WTC11 (cell line): ENCODE measurements at regions not wholly inside any gene's neighbourhood (a gene's known extent, or its start where the extent isn't known, plus 50 kb on each side); places are given as distances from the start of the nearest gene placed in this dataset.

Experiments
- ATAC-seq: fragments of 200-7000 bp; cut with Tn5 transposase; 2 replicates; pipeline ENCODE4 v1.10.0; 2021; ENCODE audit warnings: mild to moderate bottlenecking, moderate library complexity
- CTCF ChIA-PET: fragments of 300-600 bp; sonication (Branson Sonifier 250); formaldehyde crosslinking; loops from one replicate; lab custom pipeline; 2021; ENCODE audit warnings: antibody characterized with exemption; lab: Charles Lee
- POLR2A ChIA-PET: fragments of 350-600 bp; sonication (Branson Sonifier 250); formaldehyde crosslinking; loops from one replicate; lab custom pipeline; 2021; ENCODE audit warnings: antibody characterized with exemption; lab: Charles Lee
- DNase-seq: peaks from one replicate; pipeline ENCODE4 v3.0.0; 2021; ENCODE audit warnings: low spot score
- H3K27ac Mint-ChIP-seq: 2 replicates; pipeline ENCODE4 v1.8.0; 2021; ENCODE audit warnings: mixed read lengths
- H3K27me3 Mint-ChIP-seq: 2 replicates; pipeline ENCODE4 v1.8.0; 2021; ENCODE audit warnings: low read depth, mild to moderate bottlenecking, moderate library complexity, mixed read lengths
- H3K36me3 Mint-ChIP-seq: 2 replicates; pipeline ENCODE4 v1.8.0; 2021; ENCODE audit warnings: mixed read lengths
- H3K4me1 Mint-ChIP-seq: 2 replicates; pipeline ENCODE4 v1.8.0; 2022; ENCODE audit warnings: mixed read lengths
- H3K4me3 Mint-ChIP-seq: 2 replicates; pipeline ENCODE4 v1.8.0; 2021; ENCODE audit warnings: mild to moderate bottlenecking, moderate library complexity, mixed read lengths
- H3K9me3 Mint-ChIP-seq: 2 replicates; pipeline ENCODE4 v1.8.0; 2021; ENCODE audit warnings: mixed read lengths
- ELF4 ChIP-seq: sonication (generic); formaldehyde crosslinking; IDR thresholded peaks from 2 replicates; pipeline ENCODE4 v1.8.1; 2022; ENCODE audit warnings: low read depth, mild to moderate bottlenecking, moderate library complexity, missing genetic modification reagents
- FOXP4 ChIP-seq: sonication (generic); formaldehyde crosslinking; IDR thresholded peaks from 2 replicates; pipeline ENCODE4 v1.8.0; 2022; ENCODE audit warnings: mild to moderate bottlenecking, missing genetic modification reagents
- HMGXB4 ChIP-seq: sonication (generic); formaldehyde crosslinking; IDR thresholded peaks from 2 replicates; pipeline ENCODE4 v1.8.1; 2023; ENCODE audit warnings: mild to moderate bottlenecking, moderate library complexity, missing genetic modification reagents
- MAX ChIP-seq: sonication (generic); formaldehyde crosslinking; IDR thresholded peaks from 2 replicates; pipeline ENCODE4 v1.8.0; 2022; ENCODE audit warnings: mild to moderate bottlenecking, missing genetic modification reagents
- NFATC4 ChIP-seq: fragments of 250-450 bp; sonication (Bioruptor Pico); IDR thresholded peaks from 2 replicates; pipeline ENCODE4 v1.9.0; 2021; ENCODE audit warnings: mild to moderate bottlenecking
- PRRX2 ChIP-seq: fragments of 250-450 bp; sonication (Bioruptor Pico); IDR thresholded peaks from 2 replicates; pipeline ENCODE4 v1.8.0; 2021; ENCODE audit warnings: mild to moderate bottlenecking
- RORB ChIP-seq: fragments of 250-450 bp; sonication (Bioruptor Pico); IDR thresholded peaks from 2 replicates; pipeline ENCODE4 v1.9.0; 2021; ENCODE audit warnings: mild to moderate bottlenecking
- SMAD3 ChIP-seq: sonication (generic); formaldehyde crosslinking; IDR thresholded peaks from 2 replicates; pipeline ENCODE4 v1.8.0; 2022; ENCODE audit warnings: missing genetic modification reagents, mild to moderate bottlenecking, borderline replicate concordance
- ZNF317 ChIP-seq: sonication (generic); formaldehyde crosslinking; IDR thresholded peaks from 2 replicates; pipeline ENCODE4 v1.8.1; 2023; ENCODE audit warnings: low read depth, mild to moderate bottlenecking, moderate library complexity, missing genetic modification reagents, borderline replicate concordance
- ZNF416 ChIP-seq: fragments of 250-450 bp; sonication (Bioruptor Pico); IDR thresholded peaks from 2 replicates; pipeline ENCODE4 v1.9.0; 2021; ENCODE audit warnings: mild to moderate bottlenecking, inconsistent platforms
- ZNF671 ChIP-seq: fragments of 250-450 bp; sonication (Bioruptor Pico); IDR thresholded peaks from 2 replicates; pipeline ENCODE4 v1.8.0; 2021; ENCODE audit warnings: mild to moderate bottlenecking
- TF ChIP-seq, protein P1 (sequence below): sonication (generic); formaldehyde crosslinking; IDR thresholded peaks from 2 replicates; pipeline ENCODE4 v1.8.1; 2022; ENCODE audit warnings: mild to moderate bottlenecking, moderate library complexity, missing genetic modification reagents
- TF ChIP-seq, protein P2 (sequence below): sonication (generic); formaldehyde crosslinking; IDR thresholded peaks from 2 replicates; pipeline ENCODE4 v1.8.0; 2023; ENCODE audit warnings: mild to moderate bottlenecking, missing genetic modification reagents
- TF ChIP-seq, protein P3 (sequence below): sonication (generic); formaldehyde crosslinking; IDR thresholded peaks from 2 replicates; pipeline ENCODE4 v1.8.0; 2023; ENCODE audit warnings: missing genetic modification reagents, mild to moderate bottlenecking, borderline replicate concordance
- TF ChIP-seq, protein P4 (sequence below): fragments of 250-450 bp; sonication (Bioruptor Pico); IDR thresholded peaks from 2 replicates; pipeline ENCODE4 v1.9.0; 2021; ENCODE audit warnings: mild to moderate bottlenecking

DNA sequence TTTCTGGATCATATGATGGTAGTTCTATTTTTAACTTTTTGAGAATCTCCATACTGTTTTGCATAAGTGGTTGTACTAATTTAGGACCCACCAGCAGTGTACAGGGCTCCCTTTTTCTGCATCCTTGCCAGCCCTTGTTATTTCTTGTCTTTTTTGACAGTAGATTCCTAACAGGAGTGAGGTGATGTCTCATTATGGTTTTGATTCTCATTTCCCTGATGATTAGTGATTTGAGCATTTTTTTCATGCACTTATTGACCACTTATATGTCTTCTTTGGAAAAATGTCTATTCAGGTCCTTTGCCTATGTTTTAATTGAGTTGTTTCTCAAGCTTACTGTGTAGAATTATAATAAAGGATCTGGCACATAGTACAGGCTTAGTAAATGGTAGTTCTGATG lies 238.8 kb upstream of the BMPER start (continued):
- TF ChIP-seq, protein P1, sequence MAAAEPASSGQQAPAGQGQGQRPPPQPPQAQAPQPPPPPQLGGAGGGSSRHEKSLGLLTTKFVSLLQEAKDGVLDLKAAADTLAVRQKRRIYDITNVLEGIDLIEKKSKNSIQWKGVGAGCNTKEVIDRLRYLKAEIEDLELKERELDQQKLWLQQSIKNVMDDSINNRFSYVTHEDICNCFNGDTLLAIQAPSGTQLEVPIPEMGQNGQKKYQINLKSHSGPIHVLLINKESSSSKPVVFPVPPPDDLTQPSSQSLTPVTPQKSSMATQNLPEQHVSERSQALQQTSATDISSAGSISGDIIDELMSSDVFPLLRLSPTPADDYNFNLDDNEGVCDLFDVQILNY (CRISPR knock-in tag), result no peak
- TF ChIP-seq ZNF317 (no peak), ZNF671 (no peak), SMAD3 (CRISPR knock-in tag) (no peak), MAX (CRISPR knock-in tag) (no peak)
- TF ChIP-seq, protein P2, sequence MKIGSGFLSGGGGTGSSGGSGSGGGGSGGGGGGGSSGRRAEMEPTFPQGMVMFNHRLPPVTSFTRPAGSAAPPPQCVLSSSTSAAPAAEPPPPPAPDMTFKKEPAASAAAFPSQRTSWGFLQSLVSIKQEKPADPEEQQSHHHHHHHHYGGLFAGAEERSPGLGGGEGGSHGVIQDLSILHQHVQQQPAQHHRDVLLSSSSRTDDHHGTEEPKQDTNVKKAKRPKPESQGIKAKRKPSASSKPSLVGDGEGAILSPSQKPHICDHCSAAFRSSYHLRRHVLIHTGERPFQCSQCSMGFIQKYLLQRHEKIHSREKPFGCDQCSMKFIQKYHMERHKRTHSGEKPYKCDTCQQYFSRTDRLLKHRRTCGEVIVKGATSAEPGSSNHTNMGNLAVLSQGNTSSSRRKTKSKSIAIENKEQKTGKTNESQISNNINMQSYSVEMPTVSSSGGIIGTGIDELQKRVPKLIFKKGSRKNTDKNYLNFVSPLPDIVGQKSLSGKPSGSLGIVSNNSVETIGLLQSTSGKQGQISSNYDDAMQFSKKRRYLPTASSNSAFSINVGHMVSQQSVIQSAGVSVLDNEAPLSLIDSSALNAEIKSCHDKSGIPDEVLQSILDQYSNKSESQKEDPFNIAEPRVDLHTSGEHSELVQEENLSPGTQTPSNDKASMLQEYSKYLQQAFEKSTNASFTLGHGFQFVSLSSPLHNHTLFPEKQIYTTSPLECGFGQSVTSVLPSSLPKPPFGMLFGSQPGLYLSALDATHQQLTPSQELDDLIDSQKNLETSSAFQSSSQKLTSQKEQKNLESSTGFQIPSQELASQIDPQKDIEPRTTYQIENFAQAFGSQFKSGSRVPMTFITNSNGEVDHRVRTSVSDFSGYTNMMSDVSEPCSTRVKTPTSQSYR (CRISPR knock-in tag), result no peak

DNA sequence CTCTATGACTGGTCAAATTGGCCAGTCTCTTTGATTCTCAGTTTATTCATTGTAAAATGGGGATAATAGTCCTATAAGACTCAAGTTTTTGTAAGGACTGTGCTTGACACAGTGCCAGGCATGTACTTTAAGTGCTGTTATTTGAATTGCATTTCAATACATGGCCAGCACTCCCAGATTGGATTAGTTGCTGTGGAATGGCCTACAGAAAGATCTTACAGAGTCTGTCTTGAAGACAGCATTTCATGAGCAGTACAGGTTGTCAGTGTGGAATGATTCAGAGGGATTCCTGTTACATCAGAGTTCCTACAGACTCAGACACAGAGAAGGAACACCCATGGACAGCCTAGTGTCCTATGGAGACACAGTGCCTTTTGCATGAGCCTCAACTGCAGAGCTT lies 238.1 kb upstream of the BMPER start:
- H3K4me3 Mint-ChIP-seq, result no peak overlapping the region
- CTCF ChIA-PET, result no interaction called here
- no peaks in the 10 kb centered on the region for H3K36me3 Mint-ChIP-seq
- H3K4me1 Mint-ChIP-seq, result peaks cover 18% of the 10 kb centered on the region
- no peak overlapping the region for H3K27ac Mint-ChIP-seq
- peaks cover 6% of the 10 kb centered on the region for H3K9me3 Mint-ChIP-seq
- no peaks in the 10 kb centered on the region for H3K27me3 Mint-ChIP-seq
- no peak for DNase-seq
- POLR2A ChIA-PET, result no interaction called here
- ATAC-seq, result no peak
- no peak for TF ChIP-seq FOXP4 (CRISPR knock-in tag)
- TF ChIP-seq HMGXB4 (CRISPR knock-in tag), result no peak
- TF ChIP-seq, all 79 proteins: peak for 0

- POLR2A ChIA-PET, result no interaction called here
- Mint-ChIP-seq H3K9me3 (peaks cover 6% of the 10 kb centered on the region), H3K27me3 (no peaks in the 10 kb centered on the region), H3K27ac (peak overlapping the region; percentile 61; the same call in 1 of the 2 replicates), H3K36me3 (no peaks in the 10 kb centered on the region)
- ATAC-seq, result peak; percentile 36
- no peak for TF ChIP-seq NFATC4 (CRISPR knock-in tag)
- TF ChIP-seq RORB (CRISPR knock-in tag), result peak; percentile 45; the same call in 1 of the 2 replicates
- TF ChIP-seq, all 79 proteins: peak for 1
- CTCF ChIA-PET, result interaction anchor here (1.0 to 1.4 kb wide), 2 partner anchors 210 to 335 kb away, joined by 3 to 4 read pairs; no protein-coding TSS in a partner anchor
- Mint-ChIP-seq H3K4me3 (no peak overlapping the region), H3K4me1 (peaks cover 32% of the 10 kb centered on the region)
- no peak for DNase-seq
These were observed 236.1 kb upstream of the BMPER start for GRCh38 chr7:33669251-33669670.

GRCh38 chr7:33671531-33672262 lies 233.6 kb upstream of the BMPER start:
- Mint-ChIP-seq H3K4me3 (no peak overlapping the region), H3K9me3 (no peaks in the 10 kb centered on the region; the same call in 1 of the 2 replicates), H3K36me3 (no peaks in the 10 kb centered on the region), H3K4me1 (peaks cover 44% of the 10 kb centered on the region), H3K27me3 (no peaks in the 10 kb centered on the region), H3K27ac (no peak overlapping the region)
- ATAC-seq (no peak), DNase-seq (no peak)
- ChIA-PET CTCF (interaction anchor here (0.8 to 2.3 kb wide), 4 partner anchors 10 to 202 kb away, joined by 3 to 16 read pairs (median 7); no protein-coding TSS in a partner anchor), POLR2A (no interaction called here)
- no peak for TF ChIP-seq ZNF671
- TF ChIP-seq, protein P1 (CRISPR knock-in tag), result no peak
- TF ChIP-seq, protein P3, sequence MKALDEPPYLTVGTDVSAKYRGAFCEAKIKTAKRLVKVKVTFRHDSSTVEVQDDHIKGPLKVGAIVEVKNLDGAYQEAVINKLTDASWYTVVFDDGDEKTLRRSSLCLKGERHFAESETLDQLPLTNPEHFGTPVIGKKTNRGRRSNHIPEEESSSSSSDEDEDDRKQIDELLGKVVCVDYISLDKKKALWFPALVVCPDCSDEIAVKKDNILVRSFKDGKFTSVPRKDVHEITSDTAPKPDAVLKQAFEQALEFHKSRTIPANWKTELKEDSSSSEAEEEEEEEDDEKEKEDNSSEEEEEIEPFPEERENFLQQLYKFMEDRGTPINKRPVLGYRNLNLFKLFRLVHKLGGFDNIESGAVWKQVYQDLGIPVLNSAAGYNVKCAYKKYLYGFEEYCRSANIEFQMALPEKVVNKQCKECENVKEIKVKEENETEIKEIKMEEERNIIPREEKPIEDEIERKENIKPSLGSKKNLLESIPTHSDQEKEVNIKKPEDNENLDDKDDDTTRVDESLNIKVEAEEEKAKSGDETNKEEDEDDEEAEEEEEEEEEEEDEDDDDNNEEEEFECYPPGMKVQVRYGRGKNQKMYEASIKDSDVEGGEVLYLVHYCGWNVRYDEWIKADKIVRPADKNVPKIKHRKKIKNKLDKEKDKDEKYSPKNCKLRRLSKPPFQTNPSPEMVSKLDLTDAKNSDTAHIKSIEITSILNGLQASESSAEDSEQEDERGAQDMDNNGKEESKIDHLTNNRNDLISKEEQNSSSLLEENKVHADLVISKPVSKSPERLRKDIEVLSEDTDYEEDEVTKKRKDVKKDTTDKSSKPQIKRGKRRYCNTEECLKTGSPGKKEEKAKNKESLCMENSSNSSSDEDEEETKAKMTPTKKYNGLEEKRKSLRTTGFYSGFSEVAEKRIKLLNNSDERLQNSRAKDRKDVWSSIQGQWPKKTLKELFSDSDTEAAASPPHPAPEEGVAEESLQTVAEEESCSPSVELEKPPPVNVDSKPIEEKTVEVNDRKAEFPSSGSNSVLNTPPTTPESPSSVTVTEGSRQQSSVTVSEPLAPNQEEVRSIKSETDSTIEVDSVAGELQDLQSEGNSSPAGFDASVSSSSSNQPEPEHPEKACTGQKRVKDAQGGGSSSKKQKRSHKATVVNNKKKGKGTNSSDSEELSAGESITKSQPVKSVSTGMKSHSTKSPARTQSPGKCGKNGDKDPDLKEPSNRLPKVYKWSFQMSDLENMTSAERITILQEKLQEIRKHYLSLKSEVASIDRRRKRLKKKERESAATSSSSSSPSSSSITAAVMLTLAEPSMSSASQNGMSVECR, result no peak
- no peak for TF ChIP-seq ZNF416 (CRISPR knock-in tag)
- TF ChIP-seq ELF4 (CRISPR knock-in tag), result no peak
- TF ChIP-seq PRRX2, result no peak
- TF ChIP-seq, protein P4, sequence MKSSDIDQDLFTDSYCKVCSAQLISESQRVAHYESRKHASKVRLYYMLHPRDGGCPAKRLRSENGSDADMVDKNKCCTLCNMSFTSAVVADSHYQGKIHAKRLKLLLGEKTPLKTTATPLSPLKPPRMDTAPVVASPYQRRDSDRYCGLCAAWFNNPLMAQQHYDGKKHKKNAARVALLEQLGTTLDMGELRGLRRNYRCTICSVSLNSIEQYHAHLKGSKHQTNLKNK (CRISPR knock-in tag), result no peak
